Fibroblast of pulmonary artery (primary cell): ENCODE measurements at regions not wholly inside any gene's neighbourhood (a gene's known extent, or its start where the extent isn't known, plus 50 kb on each side); places are given as distances from the start of the nearest gene placed in this dataset.

Experiments
- DNase-seq: peaks from one replicate; pipeline ENCODE4 v3.0.0-alpha.2; 2010; ENCODE audit warnings: low read depth
- H3K4me3 ChIP-seq: replicated peaks from 2 replicates; pipeline ENCODE4 v1.5.1; 2011; ENCODE audit warnings: low read depth, mild to moderate bottlenecking, control low read depth, low read length, moderate library complexity
- TF ChIP-seq, protein P1 (sequence below): IDR thresholded peaks from 2 replicates; pipeline ENCODE4 v1.5.1; 2011; ENCODE audit warnings: mild to moderate bottlenecking, control low read depth, low read length, inconsistent platforms; ENCODE audit errors: missing control alignments

GRCh38 chr5:14048434-14048833 lies 94.7 kb upstream of the TRIO start:
- no peak for DNase-seq
- TF ChIP-seq, protein P1, sequence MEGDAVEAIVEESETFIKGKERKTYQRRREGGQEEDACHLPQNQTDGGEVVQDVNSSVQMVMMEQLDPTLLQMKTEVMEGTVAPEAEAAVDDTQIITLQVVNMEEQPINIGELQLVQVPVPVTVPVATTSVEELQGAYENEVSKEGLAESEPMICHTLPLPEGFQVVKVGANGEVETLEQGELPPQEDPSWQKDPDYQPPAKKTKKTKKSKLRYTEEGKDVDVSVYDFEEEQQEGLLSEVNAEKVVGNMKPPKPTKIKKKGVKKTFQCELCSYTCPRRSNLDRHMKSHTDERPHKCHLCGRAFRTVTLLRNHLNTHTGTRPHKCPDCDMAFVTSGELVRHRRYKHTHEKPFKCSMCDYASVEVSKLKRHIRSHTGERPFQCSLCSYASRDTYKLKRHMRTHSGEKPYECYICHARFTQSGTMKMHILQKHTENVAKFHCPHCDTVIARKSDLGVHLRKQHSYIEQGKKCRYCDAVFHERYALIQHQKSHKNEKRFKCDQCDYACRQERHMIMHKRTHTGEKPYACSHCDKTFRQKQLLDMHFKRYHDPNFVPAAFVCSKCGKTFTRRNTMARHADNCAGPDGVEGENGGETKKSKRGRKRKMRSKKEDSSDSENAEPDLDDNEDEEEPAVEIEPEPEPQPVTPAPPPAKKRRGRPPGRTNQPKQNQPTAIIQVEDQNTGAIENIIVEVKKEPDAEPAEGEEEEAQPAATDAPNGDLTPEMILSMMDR, result no peak
- no peak overlapping the region for H3K4me3 ChIP-seq

DNA sequence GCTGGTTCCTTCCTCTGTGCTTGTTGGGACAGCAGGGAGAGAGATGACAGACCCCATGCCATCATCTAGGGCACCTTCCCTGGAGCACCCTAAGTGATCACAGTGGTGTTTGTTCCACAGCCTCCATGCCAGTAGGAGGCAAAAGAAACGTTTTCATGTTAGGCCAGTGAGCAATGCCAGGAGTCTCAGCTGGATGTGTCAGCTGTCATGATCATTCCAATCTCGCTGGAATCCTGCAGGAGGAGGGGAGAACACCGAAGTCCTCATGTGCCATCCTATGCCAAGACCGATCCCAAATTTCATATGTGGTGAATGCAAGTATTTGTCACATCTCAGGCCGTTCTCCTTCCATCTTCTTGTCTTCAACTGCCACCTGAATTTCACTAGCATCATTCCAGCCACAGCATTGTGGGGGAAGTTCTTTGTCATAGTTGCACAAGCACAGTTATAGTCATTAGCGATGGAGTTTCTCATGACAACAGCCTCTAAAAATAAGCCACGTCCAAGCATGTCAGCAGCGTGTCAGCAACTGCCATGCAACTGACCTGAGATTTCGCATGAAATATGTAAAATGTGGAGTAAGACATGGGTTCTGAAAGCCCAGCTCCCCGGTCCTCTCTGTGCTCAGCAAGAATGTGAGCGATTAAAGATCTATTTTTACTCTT lies 97.2 kb upstream of the DNAH5 start:
- H3K4me3 ChIP-seq, result no peak overlapping the region
- no peak for DNase-seq
- TF ChIP-seq, protein P1, result no peak

GRCh38 chr5:14040542-14040941 lies 96.1 kb upstream of the DNAH5 start:
- no peak for DNase-seq
- no peak overlapping the region for H3K4me3 ChIP-seq
- TF ChIP-seq, protein P1, result no peak

DNA sequence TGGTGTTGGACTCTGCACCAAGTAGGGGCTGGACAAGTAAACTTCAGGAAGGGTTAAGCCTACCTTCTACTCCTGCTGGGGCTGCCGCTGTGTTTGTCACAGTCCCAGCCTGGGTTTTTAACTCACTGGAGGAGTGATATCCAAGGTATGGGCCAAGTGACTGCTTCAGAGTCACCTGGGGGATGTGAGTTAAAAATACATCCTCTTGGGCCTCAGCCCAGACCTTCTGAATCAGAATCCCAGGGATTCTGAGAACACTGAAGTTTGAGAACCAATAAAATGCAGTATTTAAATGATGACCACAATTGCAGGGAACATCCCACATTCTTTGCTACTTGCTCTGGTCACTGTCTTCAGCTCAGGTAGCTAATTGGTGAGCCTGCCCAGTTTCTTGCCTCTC lies 95.1 kb upstream of the DNAH5 start:
- no peak overlapping the region for H3K4me3 ChIP-seq
- DNase-seq, result peak; percentile 29
- TF ChIP-seq, protein P1, result no peak

DNA sequence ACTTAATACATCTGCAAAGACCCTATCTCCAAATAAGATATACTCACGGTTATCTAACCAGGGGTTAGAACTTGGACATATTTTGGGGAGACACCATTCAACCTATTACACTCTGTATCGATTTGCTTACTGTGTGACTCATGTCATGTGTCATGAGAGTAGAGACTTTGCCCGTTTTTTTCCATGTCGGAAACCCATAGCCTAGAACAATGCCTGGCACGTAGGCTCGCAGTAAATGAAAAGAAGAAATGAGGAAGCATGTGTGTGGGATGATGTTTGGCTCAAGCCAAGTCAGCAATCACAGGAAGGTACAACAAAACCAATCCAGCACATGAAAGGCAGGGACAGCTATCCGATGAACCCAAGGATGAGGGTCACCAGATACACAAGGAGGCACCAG lies 94.6 kb upstream of the DNAH5 start:
- TF ChIP-seq, protein P1, result no peak

DNA sequence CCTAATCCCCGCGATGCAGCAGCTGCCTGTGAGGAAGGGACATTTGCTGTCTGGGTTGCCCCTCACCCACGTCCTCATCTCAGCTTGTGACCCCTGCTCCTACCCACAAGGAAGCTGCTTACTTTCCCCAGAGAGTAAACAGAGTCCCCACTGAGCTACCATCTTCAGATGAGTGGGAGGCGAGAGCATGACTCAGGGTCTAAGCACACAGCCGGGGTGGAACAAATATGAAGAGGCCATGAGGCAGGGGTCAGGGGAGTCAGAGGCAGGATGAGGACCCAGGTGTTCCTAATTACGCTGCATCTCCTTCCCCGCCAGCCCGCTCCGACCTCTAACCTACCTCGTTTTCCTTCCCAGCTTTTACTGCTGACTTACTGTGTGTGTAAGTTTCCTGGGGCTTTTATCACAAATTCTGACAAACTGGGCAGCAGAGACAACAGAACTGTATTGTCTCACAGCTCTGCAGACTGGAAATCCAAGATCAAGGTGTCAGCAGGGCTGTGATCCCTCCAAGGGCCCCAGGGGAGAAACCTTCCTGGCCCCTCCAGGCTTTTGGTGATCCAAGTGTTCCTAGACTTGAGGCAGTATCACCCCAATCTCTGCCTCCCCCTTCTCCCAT lies 94.0 kb upstream of the DNAH5 start:
- H3K4me3 ChIP-seq, result no peak overlapping the region
- TF ChIP-seq, protein P1, result no peak
- DNase-seq, result peak; percentile 66

More for the DNA sequence above, 94.6 kb upstream of the DNAH5 start:
- DNase-seq, result peak; percentile 71
- no peak overlapping the region for H3K4me3 ChIP-seq

DNA sequence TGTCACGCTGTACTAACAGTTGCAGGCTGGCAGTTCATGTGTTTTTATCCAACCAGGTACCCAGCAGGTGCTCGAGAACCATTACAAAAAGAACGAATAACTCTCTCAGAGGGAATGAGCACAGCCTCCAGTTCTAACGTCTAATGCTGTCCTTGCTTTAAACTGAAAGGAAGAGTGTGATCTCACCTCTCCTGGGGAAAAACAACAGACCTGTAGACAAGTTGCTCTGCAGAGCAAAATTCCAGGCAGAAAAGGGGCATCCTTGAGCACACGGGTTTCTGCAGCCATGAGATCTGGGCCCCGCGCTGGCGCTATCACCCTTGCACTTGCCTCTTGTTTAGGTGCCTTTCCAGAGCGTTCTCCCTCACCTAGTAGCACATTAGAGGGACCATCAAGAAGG lies 92.5 kb upstream of the DNAH5 start:
- DNase-seq, result peak; percentile 15
- no peak overlapping the region for H3K4me3 ChIP-seq
- TF ChIP-seq, protein P1, result no peak
